HG03469 (cell line): ENCODE measurements at regions not wholly inside any gene's neighbourhood (a gene's known extent, or its start where the extent isn't known, plus 50 kb on each side); places are given as distances from the start of the nearest gene placed in this dataset.
"Not testable (repeated sequence)": the region's sequence is repeated elsewhere in the genome, so short reads cannot be mapped to it uniquely, and the experiment has no call there.

ENCODE experiments used
- ATAC-seq: cut with Tn5 transposase; IDR thresholded peaks from one replicate; pipeline ENCODE4 v1.9.1; 2021; ENCODE audit warnings: mild to moderate bottlenecking, moderate library complexity, moderate number of reproducible peaks; ENCODE audit not compliant: unreplicated experiment

- ATAC-seq: no peak
Observed at GRCh38 chr6:159527351-159527750, 165.7 kb downstream of the SOD2 start.

GRCh38 chr6:159525445-159526025, 167.5 kb downstream of the SOD2 start:
- no peak for ATAC-seq

GRCh38 chr6:159522877-159523547, 170.0 kb downstream of the SOD2 start:
- ATAC-seq: no peak

GRCh38 chr6:159521962-159522361, 171.1 kb downstream of the SOD2 start:
- ATAC-seq: no peak

GRCh38 chr6:159520002-159520401, 173.0 kb downstream of the SOD2 start:
- no peak for ATAC-seq

GRCh38 chr6:159515811-159516210, 177.2 kb downstream of the SOD2 start:
- ATAC-seq: not testable (repeated sequence)

- no peak for ATAC-seq
Observed at GRCh38 chr6:159513914-159514313, 179.1 kb downstream of the SOD2 start.

- ATAC-seq: no peak
Observed at GRCh38 chr6:159513074-159513720, 179.8 kb downstream of the SOD2 start.

GRCh38 chr6:159512571-159512970, 180.5 kb downstream of the SOD2 start:
- ATAC-seq: no peak

- ATAC-seq: no peak
Observed at GRCh38 chr6:159512104-159512503, 180.9 kb downstream of the SOD2 start.

- no peak for ATAC-seq
Observed at GRCh38 chr6:159510141-159510540, 182.9 kb downstream of the SOD2 start.

- ATAC-seq: no peak
Observed at GRCh38 chr6:159508931-159509330, 184.1 kb downstream of the SOD2 start.

- ATAC-seq: no peak
Observed at GRCh38 chr6:159506048-159506447, 187.0 kb downstream of the SOD2 start.

GRCh38 chr6:159505140-159505922, 187.7 kb downstream of the SOD2 start:
- ATAC-seq: no peak

- ATAC-seq: no peak
Observed at GRCh38 chr6:159501558-159501957, 191.5 kb downstream of the SOD2 start.

GRCh38 chr6:159499034-159499433, 194.0 kb downstream of the SOD2 start:
- no peak for ATAC-seq

- no peak for ATAC-seq
Observed at GRCh38 chr6:159494586-159494972, 198.5 kb downstream of the SOD2 start.

GRCh38 chr6:159493898-159494585, 199.0 kb downstream of the SOD2 start:
- no peak for ATAC-seq

GRCh38 chr6:159493231-159493897, 199.7 kb downstream of the SOD2 start:
- ATAC-seq: no peak

GRCh38 chr6:159490298-159490937, 202.6 kb downstream of the SOD2 start:
- no peak for ATAC-seq
